Activated CD8-positive, alpha-beta T cell treated with anti-CD3 and anti-CD28 coated beads, Interleukin-2, amount 10 ng/mL, durations not matched to agents 7 days and 5 days (primary cell): ENCODE measurements at regions not wholly inside any gene's neighbourhood (a gene's known extent, or its start where the extent isn't known, plus 50 kb on each side); places are given as distances from the start of the nearest gene placed in this dataset.
"Not testable (repeated sequence)": the region's sequence is repeated elsewhere in the genome, so short reads cannot be mapped to it uniquely, and the experiment has no call there.

Experiments
- ATAC-seq: fragments of 150-1000 bp; cut with Tn5 transposase; one replicate; pipeline ENCODE4 v1.10.0; 2021; ENCODE audit warnings: moderate library complexity
- CTCF ChIA-PET: fragments of 350-600 bp; sonication (Branson Sonifier 250); formaldehyde crosslinking; loops from one replicate; lab custom pipeline; 2021; ENCODE audit warnings: antibody characterized with exemption; lab: Charles Lee
- POLR2A ChIA-PET: fragments of 350-600 bp; sonication (Branson Sonifier 250); formaldehyde crosslinking; loops from one replicate; lab custom pipeline; 2021; ENCODE audit warnings: antibody characterized with exemption; lab: Charles Lee
- DNase-seq: peaks from one replicate; pipeline ENCODE4 v3.0.0-alpha.2; 2020
- H3K27ac Mint-ChIP-seq: one replicate; pipeline ENCODE4 v1.8.0; 2021; ENCODE audit warnings: mild to moderate bottlenecking, mixed read lengths
- H3K27me3 Mint-ChIP-seq: one replicate; pipeline ENCODE4 v1.8.0; 2021; ENCODE audit warnings: low read depth, mixed read lengths
- H3K36me3 Mint-ChIP-seq: one replicate; pipeline ENCODE4 v1.8.0; 2021; ENCODE audit warnings: low read depth, mixed read lengths
- H3K4me1 Mint-ChIP-seq: one replicate; pipeline ENCODE4 v1.8.0; 2021; ENCODE audit warnings: low read depth, mixed read lengths
- H3K4me3 Mint-ChIP-seq: one replicate; pipeline ENCODE4 v1.8.0; 2021; ENCODE audit warnings: mild to moderate bottlenecking, mixed read lengths
- H3K9me3 Mint-ChIP-seq: one replicate; pipeline ENCODE4 v1.8.0; 2022; ENCODE audit warnings: mixed read lengths; ENCODE audit not compliant: insufficient read depth

DNA sequence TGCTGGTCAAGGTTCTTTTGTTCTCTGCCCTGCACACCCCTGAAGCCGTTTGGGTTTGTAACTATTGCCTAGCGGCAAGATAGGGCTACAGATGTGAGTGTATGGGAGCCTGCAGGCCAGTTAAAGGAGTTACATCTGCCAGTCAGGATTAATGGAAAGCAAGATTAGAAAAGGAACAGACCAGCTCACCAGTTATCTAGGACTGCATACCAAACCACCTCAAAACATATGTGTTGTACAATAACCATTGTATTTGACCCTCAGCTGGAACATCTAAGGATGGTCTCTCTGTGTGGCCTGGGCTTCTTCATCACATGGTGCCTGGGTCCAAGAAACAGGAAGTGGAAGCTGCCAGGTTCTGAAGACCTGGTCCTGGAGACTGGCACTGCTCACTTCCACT, 52.5 kb upstream of the FBXO28 start:
- Mint-ChIP-seq H3K36me3 (no peaks in the 10 kb centered on the region), H3K27me3 (peaks cover 7% of the 10 kb centered on the region), H3K4me3 (no peak overlapping the region), H3K27ac (no peak overlapping the region), H3K9me3 (no peaks in the 10 kb centered on the region), H3K4me1 (peaks cover 10% of the 10 kb centered on the region)
- ChIA-PET POLR2A (no interaction called here), CTCF (interaction anchor here (1.2 to 1.9 kb wide), 2 partner anchors 10 to 24 kb away, joined by 6 to 9 read pairs; no protein-coding TSS in a partner anchor)
- DNase-seq (no peak), ATAC-seq (no peak)

DNA sequence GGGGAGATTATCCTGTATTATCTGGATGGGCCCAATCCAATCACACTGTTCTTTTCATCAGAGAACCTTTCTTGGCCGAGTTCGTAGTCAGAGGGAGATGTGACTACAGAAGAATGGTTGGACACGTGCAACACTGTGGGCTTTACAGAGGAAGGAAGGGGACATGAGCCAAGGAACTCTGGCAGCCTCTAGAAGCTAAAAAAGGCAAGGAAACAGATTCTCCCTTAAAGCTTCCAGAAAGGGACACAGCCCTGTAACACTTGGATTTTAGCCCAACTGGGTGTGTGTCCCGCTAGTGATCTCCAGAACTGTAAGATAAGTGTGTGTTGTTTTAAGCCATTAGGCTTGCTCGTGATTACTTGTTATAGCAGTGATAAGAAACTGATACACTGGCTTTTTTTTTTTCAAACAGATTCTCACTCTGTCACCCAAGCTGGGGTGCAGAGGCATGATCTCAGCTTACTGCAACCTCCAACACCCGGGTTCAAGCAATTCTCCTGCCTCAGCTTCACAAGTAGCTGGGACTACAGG, 53.9 kb upstream of the FBXO28 start:
- H3K36me3 Mint-ChIP-seq, result no peaks in the 10 kb centered on the region
- no peak for ATAC-seq

DNA sequence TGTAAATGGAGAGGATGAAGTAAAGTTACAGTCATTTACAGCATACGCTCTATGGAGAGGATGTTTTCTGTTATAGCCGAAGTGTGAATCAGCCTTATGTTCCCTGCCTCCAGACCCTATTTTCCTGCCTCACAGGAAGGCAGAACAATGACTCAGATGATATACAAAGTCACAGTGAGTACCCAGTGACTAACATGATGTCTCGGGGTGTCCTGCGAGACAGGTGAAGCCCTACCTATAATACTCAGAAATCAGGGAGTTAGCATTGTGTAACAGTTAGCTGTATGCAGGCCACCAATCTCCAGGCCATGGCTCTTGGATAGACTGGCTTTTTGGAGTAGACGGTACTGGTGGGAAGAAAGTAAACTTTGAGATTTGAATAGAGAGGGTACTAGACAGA, 55.6 kb upstream of the FBXO28 start:
- Mint-ChIP-seq H3K27me3 (peaks cover 7% of the 10 kb centered on the region), H3K36me3 (no peaks in the 10 kb centered on the region), H3K27ac (no peak overlapping the region), H3K4me1 (no peaks in the 10 kb centered on the region), H3K9me3 (no peaks in the 10 kb centered on the region), H3K4me3 (no peak overlapping the region)
- no peak for ATAC-seq
- DNase-seq, result no peak
- CTCF ChIA-PET, result no interaction called here
- POLR2A ChIA-PET, result no interaction called here

More for the DNA sequence above, 53.9 kb upstream of the FBXO28 start:
- Mint-ChIP-seq H3K4me3 (no peak overlapping the region), H3K27ac (no peak overlapping the region), H3K27me3 (peaks cover 7% of the 10 kb centered on the region), H3K9me3 (no peaks in the 10 kb centered on the region), H3K4me1 (peaks cover under 1% of the 10 kb centered on the region)
- CTCF ChIA-PET, result no interaction called here
- POLR2A ChIA-PET, result no interaction called here
- DNase-seq, result no peak

DNA sequence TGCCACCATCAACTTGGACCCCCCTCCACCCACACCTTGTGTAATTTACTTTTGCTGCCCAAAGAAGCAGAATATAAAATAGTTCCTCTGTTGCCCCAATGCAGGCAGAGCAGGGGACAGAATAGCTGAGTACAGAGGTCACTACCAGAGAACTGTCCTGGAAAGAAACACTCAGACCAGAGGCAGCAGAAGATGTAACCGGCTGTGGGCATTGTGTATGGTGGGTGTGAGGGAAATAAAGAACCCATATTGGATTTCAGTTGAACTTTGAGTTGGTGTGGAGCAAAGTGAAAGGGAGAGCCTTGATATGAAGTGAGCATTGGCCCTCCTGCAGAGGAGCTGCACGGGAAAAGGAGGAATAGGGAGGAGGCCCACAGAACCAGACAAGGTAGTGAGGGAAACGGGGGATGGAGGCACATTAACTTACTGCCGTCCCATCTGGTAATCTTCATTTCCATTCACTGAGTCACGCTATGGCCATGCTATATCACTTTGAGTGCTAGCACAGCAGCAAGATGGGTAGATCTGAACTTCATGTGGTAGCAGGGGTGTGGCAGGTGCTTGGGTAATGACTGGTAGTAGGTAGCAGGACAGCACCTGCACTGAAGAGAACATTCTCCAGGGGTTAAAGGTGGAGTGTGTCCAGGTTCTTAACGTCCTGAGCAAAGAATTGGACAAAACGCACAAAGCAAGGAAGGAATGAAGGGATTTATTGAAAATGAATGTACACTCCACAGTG, 56.3 kb upstream of the FBXO28 start:
- H3K9me3 Mint-ChIP-seq, result no peaks in the 10 kb centered on the region

DNA sequence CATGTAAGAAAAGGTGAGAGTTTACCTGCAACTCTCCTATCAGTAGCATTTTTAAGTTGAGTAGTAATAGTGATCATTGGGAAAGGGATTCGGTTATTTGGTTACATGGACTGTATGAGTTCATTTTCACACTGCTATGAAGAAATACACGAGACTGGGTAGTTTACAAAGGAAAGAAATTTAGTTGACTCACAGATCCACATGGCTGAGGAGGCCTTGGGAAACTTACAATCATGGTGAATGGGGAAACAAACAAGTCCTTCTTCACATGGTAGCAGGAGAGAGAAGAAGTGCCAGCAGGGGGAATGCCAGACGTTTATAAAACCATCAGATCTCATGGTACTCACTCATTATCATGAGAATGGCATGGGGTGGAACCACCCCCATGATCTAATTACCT, 59.3 kb upstream of the FBXO28 start:
- H3K9me3 Mint-ChIP-seq, result no peaks in the 10 kb centered on the region
- no peak for DNase-seq
- H3K4me3 Mint-ChIP-seq, result no peak overlapping the region
- CTCF ChIA-PET, result no interaction called here
- no peaks in the 10 kb centered on the region for H3K36me3 Mint-ChIP-seq
- POLR2A ChIA-PET, result no interaction called here
- H3K4me1 Mint-ChIP-seq, result no peaks in the 10 kb centered on the region
- no peak for ATAC-seq
- H3K27me3 Mint-ChIP-seq, result peaks cover 12% of the 10 kb centered on the region
- H3K27ac Mint-ChIP-seq, result no peak overlapping the region

More for the DNA sequence above, 56.3 kb upstream of the FBXO28 start:
- Mint-ChIP-seq H3K27ac (no peak overlapping the region), H3K4me3 (no peak overlapping the region), H3K36me3 (no peaks in the 10 kb centered on the region), H3K27me3 (peaks cover 9% of the 10 kb centered on the region), H3K4me1 (no peaks in the 10 kb centered on the region)
- CTCF ChIA-PET, result no interaction called here
- no peak for ATAC-seq
- POLR2A ChIA-PET, result no interaction called here
- DNase-seq, result no peak

DNA sequence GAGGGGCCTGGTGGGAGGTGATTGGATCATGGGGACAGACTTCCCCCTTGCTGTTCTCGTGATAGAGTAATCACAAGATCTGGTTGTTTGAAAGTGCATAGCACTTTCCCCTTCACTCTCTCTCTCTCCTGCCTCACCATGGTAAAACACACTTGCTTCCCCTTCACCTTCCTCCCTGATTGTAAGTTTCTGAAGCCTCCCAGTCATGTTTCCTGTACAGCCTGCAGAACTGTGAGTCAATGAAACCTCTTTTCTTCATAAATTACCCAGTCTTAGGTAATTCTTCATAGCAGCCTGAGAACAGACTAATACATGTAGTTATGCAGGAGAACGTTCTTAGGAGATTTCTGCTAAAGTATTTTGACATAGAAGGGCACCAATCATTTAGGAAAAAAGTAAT, 59.9 kb upstream of the FBXO28 start:
- no peaks in the 10 kb centered on the region for H3K36me3 Mint-ChIP-seq
- CTCF ChIA-PET, result no interaction called here
- ATAC-seq, result no peak

DNA sequence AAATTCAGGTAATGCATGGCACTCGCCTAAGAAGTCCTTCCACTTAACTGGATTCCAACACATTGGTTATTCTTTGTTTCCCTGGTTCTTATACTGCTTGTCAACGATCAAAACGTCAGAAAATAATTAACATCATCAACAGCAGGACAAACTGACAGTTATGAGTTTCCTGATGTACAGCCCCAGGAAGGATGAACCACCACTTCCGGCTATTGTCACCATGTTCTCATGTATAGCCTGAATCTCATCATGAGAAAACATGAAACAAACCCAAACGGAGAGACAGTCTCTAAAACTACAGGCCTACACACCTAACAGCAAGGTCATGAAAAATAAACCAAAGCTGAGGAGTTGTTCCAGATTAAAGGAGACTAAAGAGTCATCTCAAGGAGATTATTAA, 60.5 kb upstream of the FBXO28 start:
- Mint-ChIP-seq H3K36me3 (no peaks in the 10 kb centered on the region), H3K9me3 (no peaks in the 10 kb centered on the region), H3K27me3 (peaks cover 12% of the 10 kb centered on the region), H3K27ac (no peak overlapping the region), H3K4me1 (no peaks in the 10 kb centered on the region), H3K4me3 (no peak overlapping the region)
- POLR2A ChIA-PET, result no interaction called here
- CTCF ChIA-PET, result no interaction called here
- ATAC-seq, result no peak
- no peak for DNase-seq

More for the DNA sequence above, 59.9 kb upstream of the FBXO28 start:
- H3K9me3 Mint-ChIP-seq, result no peaks in the 10 kb centered on the region
- no peaks in the 10 kb centered on the region for H3K4me1 Mint-ChIP-seq
- POLR2A ChIA-PET, result no interaction called here
- no peak for DNase-seq
- peaks cover 12% of the 10 kb centered on the region for H3K27me3 Mint-ChIP-seq
- no peak overlapping the region for H3K4me3 Mint-ChIP-seq
- H3K27ac Mint-ChIP-seq, result no peak overlapping the region

DNA sequence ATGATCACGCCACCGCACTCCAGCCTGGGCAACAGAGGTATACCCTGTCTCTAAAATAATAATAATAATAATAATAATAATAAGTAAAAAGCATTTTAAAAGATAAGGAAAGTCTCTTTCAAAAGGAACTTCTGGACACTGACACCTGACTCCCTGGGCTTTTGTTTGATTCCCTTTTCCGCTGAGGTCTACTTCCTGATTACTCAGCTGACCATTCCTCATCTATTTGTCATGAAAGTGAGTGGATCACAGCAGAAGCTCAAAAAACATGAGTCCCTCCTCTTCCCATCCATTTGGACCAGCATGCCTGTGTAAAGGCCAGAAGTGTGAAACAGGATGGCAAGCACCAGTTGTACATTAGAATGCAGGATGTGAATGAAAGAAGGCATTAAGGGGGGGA, 61.1 kb upstream of the FBXO28 start:
- ChIA-PET POLR2A (no interaction called here), CTCF (no interaction called here)
- Mint-ChIP-seq H3K9me3 (no peaks in the 10 kb centered on the region), H3K4me3 (no peak overlapping the region), H3K4me1 (no peaks in the 10 kb centered on the region), H3K27ac (no peak overlapping the region), H3K27me3 (peaks cover 16% of the 10 kb centered on the region), H3K36me3 (no peaks in the 10 kb centered on the region)
- no peak for ATAC-seq
- no peak for DNase-seq

DNA sequence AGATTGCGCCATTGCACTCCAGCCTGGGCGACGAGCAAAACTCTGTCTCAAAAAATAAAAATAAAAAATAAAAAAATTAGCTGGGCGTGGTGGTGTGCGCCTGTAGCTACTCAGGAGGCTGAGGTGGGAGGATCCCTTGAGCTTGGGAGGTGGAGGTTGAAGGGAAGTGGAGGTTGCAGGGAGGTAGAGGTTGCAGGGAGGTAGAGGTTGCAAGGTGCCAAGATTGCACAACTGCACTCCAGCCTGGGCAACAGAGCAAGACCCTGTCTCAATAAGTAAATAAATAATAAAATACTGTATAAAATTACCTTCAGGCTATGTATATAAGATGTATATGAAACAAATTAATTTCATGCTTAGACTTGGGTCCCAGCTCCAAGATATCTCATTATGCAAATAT, 62.1 kb upstream of the FBXO28 start:
- ATAC-seq, H3K4me3 Mint-ChIP-seq, DNase-seq, H3K9me3 Mint-ChIP-seq, H3K27ac Mint-ChIP-seq, POLR2A ChIA-PET, H3K4me1 Mint-ChIP-seq, H3K36me3 Mint-ChIP-seq: not testable (repeated sequence)
- CTCF ChIA-PET, result interaction anchor here (0.8 to 1.8 kb wide), 10 partner anchors 10 to 356 kb away, joined by 3 to 9 read pairs (median 6); no protein-coding TSS in a partner anchor
- peaks cover 16% of the 10 kb centered on the region for H3K27me3 Mint-ChIP-seq

DNA sequence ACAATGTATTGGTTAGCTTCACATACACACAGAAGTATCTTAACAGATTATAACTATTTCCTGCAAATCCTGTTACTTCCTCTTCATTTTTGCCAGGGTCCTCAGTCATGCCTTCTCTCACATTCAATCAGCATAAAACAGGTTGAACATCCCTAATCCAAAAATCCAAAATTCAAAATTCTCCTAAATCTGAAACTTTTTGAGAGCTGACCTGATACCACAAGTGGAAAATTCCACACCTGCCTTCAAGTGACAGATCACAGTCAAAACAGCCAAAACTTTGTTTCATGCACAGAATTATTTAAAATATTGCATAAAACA, 62.9 kb upstream of the FBXO28 start:
- no peaks in the 10 kb centered on the region for H3K9me3 Mint-ChIP-seq
- H3K4me1 Mint-ChIP-seq, result no peaks in the 10 kb centered on the region
- H3K36me3 Mint-ChIP-seq, result no peaks in the 10 kb centered on the region
- peaks cover 16% of the 10 kb centered on the region for H3K27me3 Mint-ChIP-seq
- no peak for ATAC-seq
- ChIA-PET CTCF (interaction anchor here (0.6 to 2.2 kb wide), 13 partner anchors 9 to 355 kb away, joined by 3 to 9 read pairs (median 4); no protein-coding TSS in a partner anchor), POLR2A (no interaction called here)
- no peak overlapping the region for H3K27ac Mint-ChIP-seq
- no peak for DNase-seq
- no peak overlapping the region for H3K4me3 Mint-ChIP-seq

DNA sequence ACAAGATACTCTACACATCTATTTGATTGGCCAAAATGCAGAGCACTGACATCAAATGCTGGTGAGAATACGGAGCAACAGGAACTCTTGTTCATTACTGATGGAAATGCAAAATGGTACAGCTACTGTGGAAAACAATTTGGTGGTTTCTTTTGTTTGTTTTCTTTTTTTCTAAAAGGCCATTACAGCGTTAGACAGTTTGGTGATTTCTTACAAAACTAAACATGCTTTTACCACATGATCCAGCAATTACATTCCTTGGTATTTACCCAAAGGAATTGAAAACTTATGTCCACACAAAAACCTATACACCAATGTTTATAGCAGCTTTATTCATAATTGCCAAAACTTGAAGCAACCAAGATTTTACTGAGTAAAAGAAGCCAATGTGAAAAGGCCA, 66.4 kb upstream of the FBXO28 start:
- Mint-ChIP-seq H3K4me1 (no peaks in the 10 kb centered on the region), H3K27ac (no peak overlapping the region), H3K36me3 (no peaks in the 10 kb centered on the region), H3K27me3 (peaks cover 15% of the 10 kb centered on the region), H3K9me3 (no peaks in the 10 kb centered on the region), H3K4me3 (no peak overlapping the region)
- ChIA-PET CTCF (no interaction called here), POLR2A (no interaction called here)
- ATAC-seq (no peak), DNase-seq (no peak)

DNA sequence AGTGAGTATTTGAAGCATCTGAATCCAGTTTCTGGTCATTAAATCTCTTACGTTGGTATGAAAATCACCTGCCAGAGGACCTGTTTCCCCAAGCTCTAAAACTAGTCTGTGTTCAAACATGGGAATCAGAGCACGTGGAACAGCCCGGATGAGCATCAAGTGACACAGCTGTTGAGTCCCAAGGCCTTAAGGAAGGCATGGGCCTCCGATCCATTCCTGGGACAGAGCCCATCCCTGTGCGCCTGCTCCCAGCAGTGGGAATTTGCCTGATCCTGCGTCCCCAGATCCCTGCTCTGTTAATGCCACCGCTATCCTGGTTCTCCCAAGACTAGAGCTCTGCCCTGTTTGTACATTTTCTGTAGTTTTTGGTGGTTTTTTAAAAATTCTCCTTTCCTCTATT, 68.4 kb upstream of the FBXO28 start:
- Mint-ChIP-seq H3K27me3 (peaks cover 18% of the 10 kb centered on the region), H3K27ac (no peak overlapping the region), H3K4me1 (no peaks in the 10 kb centered on the region), H3K4me3 (no peak overlapping the region), H3K36me3 (no peaks in the 10 kb centered on the region), H3K9me3 (no peaks in the 10 kb centered on the region)
- ChIA-PET POLR2A (no interaction called here), CTCF (no interaction called here)
- ATAC-seq (no peak), DNase-seq (no peak)
